ENCODE measurements at regions not wholly inside any gene's neighbourhood (a gene's known extent, or its start where the extent isn't known, plus 50 kb on each side); places are given as distances from the start of the nearest gene placed in this dataset.

DNA sequence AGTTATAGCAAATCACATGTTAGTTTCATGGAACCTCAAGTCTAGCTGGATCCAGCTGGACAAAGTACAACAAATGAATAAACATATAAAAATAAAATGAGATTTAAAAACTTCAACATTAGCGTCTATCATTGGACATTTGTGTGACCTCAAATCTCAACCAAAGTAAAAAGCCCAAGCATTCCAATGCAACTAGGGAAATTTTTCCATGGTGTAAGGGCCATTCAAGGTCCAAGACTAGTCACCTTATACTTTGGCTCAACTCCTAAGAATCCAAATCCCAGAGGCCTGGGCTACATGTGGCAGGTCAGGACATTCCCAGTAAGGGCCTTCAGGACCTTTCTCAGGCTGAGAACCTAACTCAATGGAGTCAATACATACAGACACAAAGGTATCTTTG lies 137.4 kb upstream of the DMAC1 start:
- no peak overlapping the region for H3K4me3 Mint-ChIP-seq
- Histone ChIP-seq H2BK5ac (ENCODE audit: insufficient read length, low read length) (no peak overlapping the region), H2BK20ac (ENCODE audit: low read depth, low read length, poor library complexity, severe bottlenecking) (no peak overlapping the region), H4K91ac (ENCODE audit: insufficient read length, low read depth, low read length) (no peak overlapping the region), H3K23ac (ENCODE audit: insufficient read length, low read depth, low read length) (no peak overlapping the region), H3K79me2 (ENCODE audit: insufficient read depth, low read length) (no peaks in the 10 kb centered on the region), H3K14ac (ENCODE audit: insufficient read depth, low read length) (no peak overlapping the region), H3K4ac (ENCODE audit: low read depth, low read length) (no peak overlapping the region), H4K8ac (replicated peaks; ENCODE audit: insufficient read length, low read depth, low read length) (no peak overlapping the region), H2BK120ac (ENCODE audit: low read depth, low read length, poor library complexity, severe bottlenecking) (no peak overlapping the region), H3K4me2 (ENCODE audit: insufficient read depth, insufficient read length, low read length) (no peak overlapping the region), H3K56ac (ENCODE audit: insufficient read length, low read depth, low read length) (no peak overlapping the region), H3K27me3 (ENCODE audit: insufficient read depth, low read length) (no peaks in the 10 kb centered on the region), H3K23me2 (ENCODE audit: insufficient read length, low read depth, low read length, poor library complexity, severe bottlenecking) (no peaks in the 10 kb centered on the region), H2AFZ (ENCODE audit: low read length) (no peak overlapping the region), H4K5ac (ENCODE audit: insufficient read length, low read depth, low read length) (no peak overlapping the region), H3K18ac (ENCODE audit: insufficient read length, low read depth, low read length) (no peak overlapping the region), H3K4me1 (ENCODE audit: insufficient read depth, low read length) (peaks cover 4% of the 10 kb centered on the region), H3T11ph (ENCODE audit: low read length) (no peak overlapping the region), H3K27ac (ENCODE audit: insufficient read length, low read depth, low read length) (no peak overlapping the region), H3K9ac (ENCODE audit: extremely low read depth, insufficient read length, low read length) (no peak overlapping the region), H2BK15ac (ENCODE audit: low read depth, low read length) (no peak overlapping the region), H3K9me3 (ENCODE audit: control insufficient read depth, low read depth, low read length) (no peaks in the 10 kb centered on the region), H3K79me1 (ENCODE audit: insufficient read depth, low read depth, low read length, poor library complexity, severe bottlenecking) (no peaks in the 10 kb centered on the region), H2BK12ac (ENCODE audit: insufficient read length, low read depth, low read length) (no peak overlapping the region), H2AK5ac (ENCODE audit: insufficient read length, low read length) (no peak overlapping the region), H4K20me1 (ENCODE audit: control insufficient read depth, insufficient read depth, insufficient read length) (no peaks in the 10 kb centered on the region)
- H3K27ac Mint-ChIP-seq: no peak overlapping the region
- H3K4me1 Mint-ChIP-seq: peaks cover 6 to 7% of the 10 kb centered on the region in 2 experiments
- peaks cover 0 to 3% (median 0%) of the 10 kb centered on the region in 3 experiments; a peak in 1 of 7 replicates for H3K36me3 Mint-ChIP-seq (ENCODE audit: insufficient read depth in 1 of 3, low read depth in 3 of 3)
- TF ChIP-seq, protein P1, sequence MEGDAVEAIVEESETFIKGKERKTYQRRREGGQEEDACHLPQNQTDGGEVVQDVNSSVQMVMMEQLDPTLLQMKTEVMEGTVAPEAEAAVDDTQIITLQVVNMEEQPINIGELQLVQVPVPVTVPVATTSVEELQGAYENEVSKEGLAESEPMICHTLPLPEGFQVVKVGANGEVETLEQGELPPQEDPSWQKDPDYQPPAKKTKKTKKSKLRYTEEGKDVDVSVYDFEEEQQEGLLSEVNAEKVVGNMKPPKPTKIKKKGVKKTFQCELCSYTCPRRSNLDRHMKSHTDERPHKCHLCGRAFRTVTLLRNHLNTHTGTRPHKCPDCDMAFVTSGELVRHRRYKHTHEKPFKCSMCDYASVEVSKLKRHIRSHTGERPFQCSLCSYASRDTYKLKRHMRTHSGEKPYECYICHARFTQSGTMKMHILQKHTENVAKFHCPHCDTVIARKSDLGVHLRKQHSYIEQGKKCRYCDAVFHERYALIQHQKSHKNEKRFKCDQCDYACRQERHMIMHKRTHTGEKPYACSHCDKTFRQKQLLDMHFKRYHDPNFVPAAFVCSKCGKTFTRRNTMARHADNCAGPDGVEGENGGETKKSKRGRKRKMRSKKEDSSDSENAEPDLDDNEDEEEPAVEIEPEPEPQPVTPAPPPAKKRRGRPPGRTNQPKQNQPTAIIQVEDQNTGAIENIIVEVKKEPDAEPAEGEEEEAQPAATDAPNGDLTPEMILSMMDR (conservative IDR thresholded peaks at IDR 0.05): no peak
- H3K27me3 Mint-ChIP-seq (ENCODE audit: low read depth): peaks cover 2% of the 10 kb centered on the region; the same call in 1 of the 2 replicates
- DNase-seq: no peak
- WGBS (ENCODE audit: extremely low coverage, insufficient read length, low lambda C conversion rate): no CpG with 5 or more reads among the region's 1 CpG
- H3K9me3 Mint-ChIP-seq: peaks cover 5 to 6% of the 10 kb centered on the region in 2 experiments; a peak in 3 of 5 replicates

Data from H9 (cell line).